ENCODE measurements at regions not wholly inside any gene's neighbourhood (a gene's known extent, or its start where the extent isn't known, plus 50 kb on each side); places are given as distances from the start of the nearest gene placed in this dataset.

DNA sequence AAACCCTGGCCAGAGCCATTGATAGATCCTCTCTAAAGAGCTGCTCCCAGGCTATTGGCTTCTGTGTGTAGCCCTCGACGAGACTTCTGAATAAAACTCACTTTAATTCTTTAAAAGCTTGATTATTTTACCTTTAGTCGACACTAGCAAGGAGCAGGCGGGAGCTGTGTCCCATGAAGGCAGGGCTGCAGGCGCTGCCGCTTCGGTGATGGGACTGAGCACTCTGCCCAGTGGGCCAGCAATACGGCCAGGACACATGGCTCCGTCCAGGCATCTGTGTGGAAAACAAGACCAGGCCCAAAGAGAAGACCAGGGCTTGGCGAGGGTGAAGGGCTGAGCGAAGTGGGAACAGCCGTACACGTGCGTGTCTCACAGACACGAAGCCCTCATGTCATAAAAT is 365.9 kb downstream of the GADD45G start:
- TF ChIP-seq, protein P1, sequence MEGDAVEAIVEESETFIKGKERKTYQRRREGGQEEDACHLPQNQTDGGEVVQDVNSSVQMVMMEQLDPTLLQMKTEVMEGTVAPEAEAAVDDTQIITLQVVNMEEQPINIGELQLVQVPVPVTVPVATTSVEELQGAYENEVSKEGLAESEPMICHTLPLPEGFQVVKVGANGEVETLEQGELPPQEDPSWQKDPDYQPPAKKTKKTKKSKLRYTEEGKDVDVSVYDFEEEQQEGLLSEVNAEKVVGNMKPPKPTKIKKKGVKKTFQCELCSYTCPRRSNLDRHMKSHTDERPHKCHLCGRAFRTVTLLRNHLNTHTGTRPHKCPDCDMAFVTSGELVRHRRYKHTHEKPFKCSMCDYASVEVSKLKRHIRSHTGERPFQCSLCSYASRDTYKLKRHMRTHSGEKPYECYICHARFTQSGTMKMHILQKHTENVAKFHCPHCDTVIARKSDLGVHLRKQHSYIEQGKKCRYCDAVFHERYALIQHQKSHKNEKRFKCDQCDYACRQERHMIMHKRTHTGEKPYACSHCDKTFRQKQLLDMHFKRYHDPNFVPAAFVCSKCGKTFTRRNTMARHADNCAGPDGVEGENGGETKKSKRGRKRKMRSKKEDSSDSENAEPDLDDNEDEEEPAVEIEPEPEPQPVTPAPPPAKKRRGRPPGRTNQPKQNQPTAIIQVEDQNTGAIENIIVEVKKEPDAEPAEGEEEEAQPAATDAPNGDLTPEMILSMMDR (IDR thresholded peaks at IDR 0.05; ENCODE audit: low read depth, low read length) = no peak
- TF ChIP-seq, protein P2, sequence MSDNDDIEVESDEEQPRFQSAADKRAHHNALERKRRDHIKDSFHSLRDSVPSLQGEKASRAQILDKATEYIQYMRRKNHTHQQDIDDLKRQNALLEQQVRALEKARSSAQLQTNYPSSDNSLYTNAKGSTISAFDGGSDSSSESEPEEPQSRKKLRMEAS (IDR thresholded peaks at IDR 0.05; ENCODE audit: low read depth, low read length) = no peak
- TF ChIP-seq MYC (IDR thresholded peaks at IDR 0.05; ENCODE audit: low read depth, low read length) (no peak), POLR2A (IDR thresholded peaks at IDR 0.05; ENCODE audit: extremely low read depth, insufficient read length) (no peak)
- H3K4me3 ChIP-seq (ENCODE audit: low read depth, low read length) = no peak overlapping the region
- DNase-seq (ENCODE audit: low read depth) = no peak

DNA sequence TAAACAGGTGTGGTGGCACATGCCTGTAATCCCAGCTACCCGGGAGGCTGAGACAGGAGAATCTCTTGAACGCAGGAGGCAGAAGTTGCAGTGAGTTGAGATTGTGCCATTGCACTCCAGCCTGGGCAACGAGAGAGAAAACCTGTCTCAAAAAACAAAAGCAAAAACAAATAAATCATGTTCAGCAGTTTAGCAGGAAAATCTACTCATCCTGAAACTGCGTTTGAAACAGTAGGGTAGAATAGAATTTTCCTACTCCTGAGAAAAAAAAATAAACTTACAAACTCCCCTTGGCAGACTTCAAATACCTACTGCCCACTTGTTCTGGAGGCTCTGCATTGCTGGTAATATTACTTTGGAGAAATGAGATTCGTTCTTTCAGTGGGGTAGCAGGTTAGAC is 367.7 kb downstream of the GADD45G start:
- no peak for TF ChIP-seq POLR2A (IDR thresholded peaks at IDR 0.05; ENCODE audit: extremely low read depth, insufficient read length)
- TF ChIP-seq MYC (IDR thresholded peaks at IDR 0.05; ENCODE audit: low read depth, low read length) = no peak
- TF ChIP-seq, protein P2 (IDR thresholded peaks at IDR 0.05; ENCODE audit: low read depth, low read length) = no peak
- TF ChIP-seq, protein P1 (IDR thresholded peaks at IDR 0.05; ENCODE audit: low read depth, low read length) = no peak
- DNase-seq (ENCODE audit: low read depth) = no peak
- no peak overlapping the region for H3K4me3 ChIP-seq (ENCODE audit: low read depth, low read length)

DNA sequence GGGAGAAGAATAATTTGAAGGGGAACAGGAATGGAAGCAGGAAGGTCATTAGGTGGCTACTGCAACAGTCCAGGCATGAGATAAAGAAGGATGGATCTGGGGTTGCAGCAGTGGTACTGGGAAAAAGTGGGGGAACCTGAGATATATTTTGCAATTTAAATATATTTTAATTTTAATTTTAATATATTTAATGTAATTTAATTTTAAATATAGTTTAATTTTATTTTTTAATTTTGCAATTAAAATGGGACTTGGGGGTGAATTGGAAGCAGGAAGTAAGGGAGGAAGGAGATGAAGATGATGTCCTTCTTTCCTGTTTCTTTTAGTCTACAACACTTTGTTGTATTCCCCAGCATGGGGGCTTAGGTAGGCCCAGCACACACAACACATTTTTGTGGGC is 369.8 kb downstream of the GADD45G start:
- DNase-seq (ENCODE audit: low read depth) = no peak
- TF ChIP-seq, protein P2 (IDR thresholded peaks at IDR 0.05; ENCODE audit: low read depth, low read length) = no peak
- TF ChIP-seq, protein P1 (IDR thresholded peaks at IDR 0.05; ENCODE audit: low read depth, low read length) = no peak
- TF ChIP-seq POLR2A (IDR thresholded peaks at IDR 0.05; ENCODE audit: extremely low read depth, insufficient read length) (no peak), MYC (IDR thresholded peaks at IDR 0.05; ENCODE audit: low read depth, low read length) (no peak)
- H3K4me3 ChIP-seq (ENCODE audit: low read depth, low read length) = no peak overlapping the region

DNA sequence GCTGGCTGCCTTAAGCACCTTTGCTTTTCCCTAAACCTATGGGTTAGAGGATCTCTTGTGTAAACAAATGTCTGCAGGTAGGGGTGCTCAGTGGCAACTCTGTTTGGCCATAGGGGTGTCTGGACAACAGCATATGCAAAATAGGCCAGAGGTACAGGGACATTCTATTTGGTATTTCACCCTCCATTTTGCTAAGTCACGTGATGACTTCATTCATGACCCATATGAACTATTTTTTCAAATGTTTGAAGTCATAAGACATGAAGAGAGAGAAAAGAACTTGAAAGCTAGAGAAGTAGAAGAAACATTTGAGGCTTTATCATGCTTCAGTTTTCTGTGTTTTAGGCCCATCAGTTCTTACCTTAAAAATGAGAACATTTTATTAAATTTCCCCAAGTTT is 370.2 kb downstream of the GADD45G start:
- no peak overlapping the region for H3K4me3 ChIP-seq (ENCODE audit: low read depth, low read length)

DNA sequence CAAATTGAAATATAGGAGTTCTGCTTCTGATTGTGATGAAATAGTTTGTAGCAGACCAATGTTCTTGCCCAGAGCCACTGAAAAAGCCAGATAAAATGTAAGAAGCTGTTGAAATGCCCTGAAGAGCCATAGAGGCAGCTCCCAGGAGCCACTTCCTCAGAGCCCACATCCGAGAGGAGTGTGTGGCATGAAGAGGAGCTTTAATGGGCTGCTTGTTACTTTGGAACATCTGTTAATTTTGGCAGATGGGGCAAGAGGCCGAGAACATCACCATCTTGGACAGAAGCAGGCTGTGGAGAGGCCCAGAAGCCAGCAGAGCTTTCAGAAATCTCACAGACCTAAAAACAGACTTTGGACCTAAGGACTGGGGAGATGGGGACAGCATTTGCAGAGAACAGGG is 370.8 kb downstream of the GADD45G start:
- DNase-seq (ENCODE audit: low read depth) = peak; percentile 31
- H3K4me3 ChIP-seq (ENCODE audit: low read depth, low read length) = no peak overlapping the region
- TF ChIP-seq POLR2A (IDR thresholded peaks at IDR 0.05; ENCODE audit: extremely low read depth, insufficient read length) = no peak
- TF ChIP-seq, protein P1 (IDR thresholded peaks at IDR 0.05; ENCODE audit: low read depth, low read length) = no peak

More for the DNA sequence above, 370.2 kb downstream of the GADD45G start:
- TF ChIP-seq MYC (IDR thresholded peaks at IDR 0.05; ENCODE audit: low read depth, low read length) = no peak
- TF ChIP-seq, protein P2 (IDR thresholded peaks at IDR 0.05; ENCODE audit: low read depth, low read length) = no peak
- TF ChIP-seq, protein P1 (IDR thresholded peaks at IDR 0.05; ENCODE audit: low read depth, low read length) = no peak
- no peak for TF ChIP-seq POLR2A (IDR thresholded peaks at IDR 0.05; ENCODE audit: extremely low read depth, insufficient read length)
- no peak for DNase-seq (ENCODE audit: low read depth)

DNA sequence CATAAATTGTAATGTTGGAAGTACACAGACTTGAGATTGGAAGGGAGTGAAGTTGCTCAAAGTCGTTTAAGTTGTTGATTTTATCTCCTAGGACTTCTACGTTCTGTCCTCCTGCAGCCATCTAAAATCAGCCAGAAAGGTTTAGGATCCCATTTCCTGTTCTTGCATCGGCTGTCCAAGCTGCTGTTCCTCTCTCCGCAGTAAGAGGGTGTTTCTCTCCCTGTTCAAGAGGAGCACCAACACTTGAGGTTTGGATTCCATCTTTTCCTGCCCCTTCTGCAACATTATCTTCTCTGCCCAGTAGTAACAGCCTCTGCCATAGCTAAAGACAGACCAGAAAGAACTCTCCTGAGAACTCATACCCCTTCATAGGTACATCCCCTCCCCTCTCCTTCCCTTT is 373.4 kb downstream of the GADD45G start:
- no peak for DNase-seq (ENCODE audit: low read depth)
- no peak overlapping the region for H3K4me3 ChIP-seq (ENCODE audit: low read depth, low read length)
- TF ChIP-seq, protein P2 (IDR thresholded peaks at IDR 0.05; ENCODE audit: low read depth, low read length) = no peak
- no peak for TF ChIP-seq MYC (IDR thresholded peaks at IDR 0.05; ENCODE audit: low read depth, low read length)
- TF ChIP-seq, protein P1 (IDR thresholded peaks at IDR 0.05; ENCODE audit: low read depth, low read length) = peak; percentile 20
- TF ChIP-seq POLR2A (IDR thresholded peaks at IDR 0.05; ENCODE audit: extremely low read depth, insufficient read length) = no peak
